ENCODE measurements at regions not wholly inside any gene's neighbourhood (a gene's known extent, or its start where the extent isn't known, plus 50 kb on each side); places are given as distances from the start of the nearest gene placed in this dataset.

DNA sequence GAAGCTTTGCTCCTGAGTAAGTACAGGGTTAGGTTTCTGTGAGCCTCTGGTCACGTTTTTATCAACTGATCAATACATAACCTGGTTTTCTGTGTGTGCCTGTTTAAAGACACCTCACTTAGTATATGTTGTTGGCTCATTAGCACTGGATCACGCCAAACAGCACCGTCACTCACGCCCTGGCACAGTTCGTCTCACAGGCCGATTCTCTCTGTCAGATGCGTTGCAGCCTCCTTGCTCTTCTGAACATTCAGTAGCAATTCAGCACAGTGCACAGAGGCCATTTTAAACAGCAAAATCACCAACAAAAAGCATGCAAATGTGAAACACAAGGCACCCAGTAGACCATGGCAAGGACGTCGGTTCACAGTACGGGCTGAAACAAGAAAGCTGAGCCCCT lies 288.5 kb downstream of the IRS2 start:
- no peaks in the 10 kb centered on the region for H3K27me3 Mint-ChIP-seq
- no peak for ATAC-seq

DNA sequence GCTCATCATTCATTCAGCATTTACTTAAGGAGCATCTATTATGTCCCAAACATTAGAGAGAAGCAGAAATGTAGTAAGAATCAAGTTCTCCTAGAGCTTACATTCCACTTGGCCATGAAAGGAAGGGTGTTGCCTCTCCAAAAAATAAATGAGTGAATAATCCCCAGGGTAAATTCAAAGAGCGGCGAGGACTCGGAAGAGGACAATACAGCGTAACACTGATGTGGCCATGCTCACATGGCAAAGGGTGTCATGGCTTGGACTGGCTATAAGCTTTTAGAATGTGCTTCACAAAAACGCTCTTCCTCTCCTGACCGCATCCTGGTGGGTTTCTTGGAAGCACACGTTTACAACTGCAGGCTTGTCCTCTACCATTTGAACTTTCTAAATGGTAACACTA lies 290.2 kb downstream of the IRS2 start:
- ATAC-seq, result no peak

More for the DNA sequence above, 288.5 kb downstream of the IRS2 start:
- Mint-ChIP-seq H3K36me3 (no peaks in the 10 kb centered on the region), H3K4me1 (no peaks in the 10 kb centered on the region), H3K9me3 (peaks cover 3% of the 10 kb centered on the region), H3K27ac (no peak overlapping the region), H3K4me3 (no peak overlapping the region)

DNA sequence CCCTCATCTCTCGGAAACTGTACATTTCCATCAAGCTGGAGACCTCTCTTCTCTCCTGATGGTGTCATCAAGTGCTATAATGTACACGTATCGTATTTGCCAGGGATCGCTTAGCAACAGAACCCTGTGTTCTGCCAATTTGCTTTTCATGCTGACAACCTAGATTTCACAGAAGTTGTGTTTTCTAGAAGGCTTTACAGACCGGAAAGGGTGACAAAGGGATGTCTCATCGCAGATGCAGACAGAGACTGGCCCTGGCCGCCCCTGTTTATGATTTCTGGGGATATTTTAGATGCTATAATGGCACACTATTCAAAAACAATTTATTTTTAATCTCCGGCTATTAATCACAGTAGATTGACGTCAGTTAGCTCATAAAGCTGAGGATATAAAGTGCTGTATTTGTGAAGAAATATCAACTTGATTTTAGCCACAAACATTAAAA lies 291.4 kb downstream of the IRS2 start:
- no peaks in the 10 kb centered on the region for H3K9me3 Mint-ChIP-seq
- H3K4me1 Mint-ChIP-seq, result no peaks in the 10 kb centered on the region
- no peaks in the 10 kb centered on the region for H3K36me3 Mint-ChIP-seq
- no peak for ATAC-seq
- H3K27ac Mint-ChIP-seq, result no peak overlapping the region
- H3K27me3 Mint-ChIP-seq, result no peaks in the 10 kb centered on the region
- H3K4me3 Mint-ChIP-seq, result no peak overlapping the region

More for the DNA sequence above, 290.2 kb downstream of the IRS2 start:
- Mint-ChIP-seq H3K27ac (no peak overlapping the region), H3K4me3 (no peak overlapping the region), H3K4me1 (no peaks in the 10 kb centered on the region), H3K9me3 (no peaks in the 10 kb centered on the region), H3K36me3 (no peaks in the 10 kb centered on the region), H3K27me3 (no peaks in the 10 kb centered on the region)

DNA sequence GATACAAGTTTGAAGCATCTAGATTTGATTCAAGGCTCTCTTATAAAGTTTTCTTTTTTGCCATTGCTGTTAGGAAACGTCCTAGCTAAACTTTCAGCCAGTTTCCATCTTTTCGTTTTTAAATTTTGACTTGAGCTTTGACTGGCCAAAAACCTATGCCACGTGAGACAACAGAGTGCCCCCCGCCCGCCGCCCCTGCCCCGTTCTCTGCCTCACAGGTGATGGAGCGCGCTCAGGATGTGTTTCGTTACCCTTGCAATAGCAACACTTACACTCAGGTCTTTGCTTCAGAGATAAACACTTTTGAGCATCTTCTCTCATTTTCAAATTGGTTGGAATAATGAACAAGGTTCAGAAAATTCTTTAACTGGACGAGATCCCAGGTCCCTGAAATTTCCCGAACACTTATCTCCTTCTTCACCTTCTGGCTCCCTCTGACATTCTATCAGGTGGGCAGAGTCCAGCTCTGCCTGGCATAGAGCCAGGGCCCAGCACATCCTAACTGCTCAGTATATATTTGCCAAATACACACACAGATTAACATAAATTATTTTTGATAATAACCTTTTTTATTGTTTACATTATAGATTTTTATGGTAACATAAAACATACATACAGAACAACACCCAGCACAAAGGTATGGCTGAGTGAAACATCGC lies 301.1 kb downstream of the IRS2 start:
- Mint-ChIP-seq H3K27ac (no peak overlapping the region), H3K36me3 (no peaks in the 10 kb centered on the region)

DNA sequence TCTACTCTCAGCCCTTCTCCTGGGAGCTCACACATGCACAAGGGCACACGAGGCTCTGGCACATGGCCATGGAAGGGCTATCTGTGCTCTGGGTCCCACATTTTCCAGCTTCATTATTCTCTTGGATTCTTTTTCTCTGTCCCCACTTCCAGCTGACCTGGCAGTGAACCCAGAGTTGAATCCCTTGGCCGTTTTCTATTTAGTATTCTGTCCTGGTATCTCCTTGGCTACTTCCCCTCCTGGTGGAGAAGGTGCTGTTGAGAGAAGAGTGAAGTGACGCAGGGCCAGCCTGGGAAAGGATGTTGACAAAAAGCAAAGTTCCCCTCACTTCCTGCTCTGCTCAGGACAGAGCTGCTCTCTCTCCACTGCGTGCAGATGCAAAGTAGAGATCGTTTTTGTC lies 303.1 kb downstream of the IRS2 start:
- Mint-ChIP-seq H3K9me3 (peaks cover 6% of the 10 kb centered on the region), H3K36me3 (no peaks in the 10 kb centered on the region), H3K4me1 (no peaks in the 10 kb centered on the region), H3K27me3 (no peaks in the 10 kb centered on the region), H3K27ac (no peak overlapping the region), H3K4me3 (no peak overlapping the region)
- ATAC-seq, result no peak

More for the DNA sequence above, 301.1 kb downstream of the IRS2 start:
- ATAC-seq, result no peak
- H3K9me3 Mint-ChIP-seq, result peaks cover 6% of the 10 kb centered on the region
- H3K27me3 Mint-ChIP-seq, result no peaks in the 10 kb centered on the region
- H3K4me1 Mint-ChIP-seq, result no peaks in the 10 kb centered on the region
- no peak overlapping the region for H3K4me3 Mint-ChIP-seq

DNA sequence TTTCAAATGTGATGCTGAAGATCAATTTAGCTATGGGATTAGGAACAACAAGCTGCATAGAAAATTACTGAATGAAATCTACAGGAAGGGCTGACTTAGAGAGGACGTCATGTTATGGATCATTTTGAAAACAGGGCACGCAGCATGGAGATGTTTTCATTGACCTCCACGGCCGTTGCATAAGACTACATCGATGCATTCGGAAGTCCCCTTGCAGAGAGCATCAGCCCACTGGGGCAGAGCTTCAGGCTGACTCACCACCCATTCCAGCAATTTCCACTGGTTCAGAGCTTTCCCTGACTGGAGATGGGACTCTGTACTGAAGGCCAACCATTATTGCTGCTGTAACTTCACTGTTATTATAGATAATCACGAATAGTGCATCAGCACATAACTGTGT lies 305.3 kb downstream of the IRS2 start:
- no peak overlapping the region for H3K27ac Mint-ChIP-seq
- no peaks in the 10 kb centered on the region for H3K36me3 Mint-ChIP-seq
- H3K27me3 Mint-ChIP-seq, result no peaks in the 10 kb centered on the region
- peaks cover 3% of the 10 kb centered on the region for H3K9me3 Mint-ChIP-seq
- no peak overlapping the region for H3K4me3 Mint-ChIP-seq
- no peaks in the 10 kb centered on the region for H3K4me1 Mint-ChIP-seq
- no peak for ATAC-seq

DNA sequence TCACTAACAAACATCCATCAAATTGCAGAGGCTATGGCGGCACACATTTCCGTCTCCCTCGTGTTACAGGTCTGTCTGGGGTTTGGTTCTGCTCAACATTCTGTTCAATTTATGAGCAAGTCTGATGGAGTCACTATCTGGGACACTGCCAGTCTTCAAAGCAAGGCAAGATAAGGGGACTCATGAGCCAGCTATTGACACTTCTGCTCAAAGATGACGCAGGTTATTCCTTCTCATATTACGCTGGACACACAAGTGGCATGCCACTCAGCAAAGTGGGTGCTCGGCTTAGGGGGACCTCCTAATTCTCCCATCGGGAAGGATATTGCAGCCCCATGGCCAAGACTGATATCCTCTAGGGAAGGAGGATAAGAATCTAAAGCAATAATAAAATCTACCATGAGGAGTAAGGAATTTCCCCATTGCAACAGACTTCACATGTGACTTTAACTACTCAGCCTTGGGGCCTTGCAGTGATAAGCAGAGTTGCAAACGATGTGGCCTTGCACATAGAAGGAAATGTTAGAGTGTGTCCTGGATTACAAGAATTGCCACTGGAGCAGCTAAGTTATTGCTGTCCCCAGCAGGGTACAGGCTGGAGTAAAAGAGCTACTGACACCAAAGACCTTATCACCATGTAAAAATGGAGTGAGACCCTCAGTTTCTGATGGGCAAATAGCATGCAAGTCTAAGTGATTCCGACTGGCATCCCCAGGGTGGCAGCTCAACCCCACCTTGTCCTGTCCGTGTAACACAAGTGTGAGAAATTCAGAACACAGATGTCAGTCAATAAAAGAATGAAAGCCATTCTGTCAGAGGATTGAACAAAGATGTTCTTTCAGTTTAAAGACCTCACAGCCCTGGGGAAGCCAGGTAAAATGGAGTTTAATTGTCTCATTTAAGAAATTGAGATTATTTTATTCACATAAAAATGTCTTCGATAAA lies 306.1 kb downstream of the IRS2 start:
- Mint-ChIP-seq H3K27me3 (no peaks in the 10 kb centered on the region), H3K36me3 (no peaks in the 10 kb centered on the region), H3K27ac (no peak overlapping the region), H3K4me1 (no peaks in the 10 kb centered on the region), H3K4me3 (no peak overlapping the region), H3K9me3 (peaks cover 3% of the 10 kb centered on the region)
- ATAC-seq, result no peak

DNA sequence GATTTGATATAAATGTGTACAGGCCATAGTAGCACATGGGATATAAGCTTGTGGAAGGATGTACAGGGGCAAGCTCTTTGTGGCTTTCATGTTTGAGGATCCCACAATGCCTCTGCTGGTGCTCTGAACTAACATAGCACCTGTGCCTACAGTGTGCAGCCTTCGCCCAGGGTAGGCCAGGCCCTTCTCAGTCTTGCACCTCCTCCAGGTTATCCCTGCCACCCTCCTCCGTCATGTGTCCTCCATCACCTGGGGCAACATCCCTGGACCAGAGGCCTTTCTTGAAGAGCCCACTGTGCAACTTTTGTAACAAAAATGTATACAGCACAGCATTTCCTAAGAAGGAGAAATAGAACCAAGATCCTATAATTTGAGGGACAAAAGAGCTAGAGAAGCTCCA lies 306.8 kb downstream of the IRS2 start:
- Mint-ChIP-seq H3K4me1 (no peaks in the 10 kb centered on the region), H3K9me3 (peaks cover 3% of the 10 kb centered on the region), H3K27ac (no peak overlapping the region), H3K36me3 (no peaks in the 10 kb centered on the region), H3K27me3 (no peaks in the 10 kb centered on the region), H3K4me3 (no peak overlapping the region)
- no peak for ATAC-seq

DNA sequence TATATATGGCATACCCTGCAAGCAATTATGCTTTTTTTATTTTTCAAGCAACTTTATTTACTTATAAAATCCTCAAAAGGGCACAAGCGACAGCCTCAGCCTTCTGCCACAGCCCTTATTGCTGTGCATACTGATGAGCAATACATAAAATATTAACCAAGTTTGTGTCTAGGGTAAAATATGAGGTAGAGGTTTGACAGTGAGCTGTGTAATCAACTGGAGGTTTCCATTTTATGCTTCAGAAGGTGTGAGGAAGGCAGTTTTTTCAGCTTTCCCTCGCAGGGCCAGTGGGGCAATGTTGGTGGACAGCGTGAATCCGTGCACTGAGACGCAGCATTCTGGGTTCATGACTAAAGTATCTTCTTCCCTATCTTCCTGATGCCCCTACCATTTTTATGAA lies 310.4 kb downstream of the IRS2 start:
- Mint-ChIP-seq H3K4me3 (no peak overlapping the region), H3K4me1 (no peaks in the 10 kb centered on the region), H3K9me3 (no peaks in the 10 kb centered on the region), H3K27ac (no peak overlapping the region), H3K36me3 (no peaks in the 10 kb centered on the region), H3K27me3 (no peaks in the 10 kb centered on the region)
- no peak for ATAC-seq

DNA sequence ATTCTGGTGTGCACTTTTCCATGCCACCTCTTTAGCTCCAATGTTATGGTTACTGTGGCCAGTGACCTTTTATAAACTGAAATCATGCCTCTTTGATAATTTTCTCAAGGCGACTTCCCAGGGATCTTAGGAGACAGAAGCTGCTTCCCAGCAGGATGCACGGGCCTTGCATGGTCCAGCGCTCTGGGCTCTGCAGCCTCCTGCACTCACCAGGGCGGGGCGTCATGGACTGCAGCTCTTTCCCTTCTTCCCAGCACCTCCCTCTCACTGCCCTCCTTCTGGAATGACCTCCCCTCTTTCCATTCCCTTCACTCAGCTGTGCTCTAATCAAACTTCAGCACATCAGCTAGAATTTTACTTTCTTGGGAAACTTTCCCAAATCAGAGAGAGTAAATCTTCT lies 318.3 kb downstream of the IRS2 start:
- no peaks in the 10 kb centered on the region for H3K4me1 Mint-ChIP-seq
- no peaks in the 10 kb centered on the region for H3K36me3 Mint-ChIP-seq
- H3K9me3 Mint-ChIP-seq, result peaks cover 7% of the 10 kb centered on the region
- H3K27ac Mint-ChIP-seq, result no peak overlapping the region
- ATAC-seq, result no peak
- no peaks in the 10 kb centered on the region for H3K27me3 Mint-ChIP-seq
- H3K4me3 Mint-ChIP-seq, result no peak overlapping the region

DNA sequence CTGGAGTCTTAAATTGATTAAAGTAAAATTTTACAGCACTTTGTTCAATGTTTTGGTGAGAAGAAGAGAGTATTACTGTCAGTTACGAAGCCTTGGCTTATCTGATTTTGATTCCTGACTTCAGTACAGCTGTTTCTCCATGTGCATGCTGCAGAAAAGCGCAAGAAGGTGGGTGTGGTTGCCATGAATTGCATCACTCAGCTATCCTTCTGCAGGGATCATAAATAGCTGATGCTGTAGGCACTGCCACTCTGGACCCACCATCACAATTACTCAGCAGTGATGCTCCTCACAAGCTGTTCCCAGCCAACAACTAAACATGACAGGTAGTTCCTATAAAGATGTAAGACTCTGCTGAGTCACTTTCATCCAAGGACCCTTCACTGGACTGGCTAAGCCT lies 321.2 kb downstream of the IRS2 start:
- Mint-ChIP-seq H3K27me3 (no peaks in the 10 kb centered on the region), H3K36me3 (no peaks in the 10 kb centered on the region), H3K4me1 (no peaks in the 10 kb centered on the region), H3K9me3 (peaks cover 12% of the 10 kb centered on the region), H3K4me3 (no peak overlapping the region), H3K27ac (no peak overlapping the region)
- no peak for ATAC-seq

DNA sequence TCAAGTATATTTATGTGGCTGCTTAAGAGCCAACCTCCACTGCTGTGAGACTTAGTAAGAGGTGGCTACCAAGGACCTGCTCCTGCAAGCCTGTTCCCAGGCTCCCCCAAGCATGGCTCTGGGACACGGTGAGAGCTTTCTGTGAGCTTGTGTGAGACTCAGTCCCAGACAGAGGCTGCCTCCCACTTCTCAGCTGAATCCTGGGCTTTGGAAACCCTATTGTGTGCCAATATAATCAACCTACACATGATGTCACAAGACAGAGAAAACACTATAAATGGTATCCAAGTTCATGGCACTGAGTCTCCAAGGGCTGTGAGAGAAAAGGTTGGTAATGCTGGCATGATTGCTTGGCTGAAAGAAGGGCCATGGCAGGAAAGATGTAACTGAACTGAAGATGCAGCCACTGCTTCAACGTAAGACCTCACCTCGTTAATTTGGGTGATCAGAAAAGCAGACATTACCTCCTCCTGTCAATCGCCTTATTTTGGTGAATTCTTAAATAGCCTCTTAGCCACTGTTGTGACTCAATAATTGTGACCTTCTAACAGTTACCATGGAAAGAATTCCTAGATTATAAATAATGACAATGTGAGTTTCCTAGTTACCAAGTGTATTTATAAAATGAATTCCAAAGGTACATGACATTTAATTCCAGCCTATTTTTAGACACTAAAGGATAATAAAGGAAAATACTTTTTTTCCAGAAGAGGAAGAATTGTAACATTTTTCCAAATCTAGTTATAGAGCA lies 332.0 kb downstream of the IRS2 start:
- Mint-ChIP-seq H3K4me1 (no peaks in the 10 kb centered on the region), H3K36me3 (no peaks in the 10 kb centered on the region)

DNA sequence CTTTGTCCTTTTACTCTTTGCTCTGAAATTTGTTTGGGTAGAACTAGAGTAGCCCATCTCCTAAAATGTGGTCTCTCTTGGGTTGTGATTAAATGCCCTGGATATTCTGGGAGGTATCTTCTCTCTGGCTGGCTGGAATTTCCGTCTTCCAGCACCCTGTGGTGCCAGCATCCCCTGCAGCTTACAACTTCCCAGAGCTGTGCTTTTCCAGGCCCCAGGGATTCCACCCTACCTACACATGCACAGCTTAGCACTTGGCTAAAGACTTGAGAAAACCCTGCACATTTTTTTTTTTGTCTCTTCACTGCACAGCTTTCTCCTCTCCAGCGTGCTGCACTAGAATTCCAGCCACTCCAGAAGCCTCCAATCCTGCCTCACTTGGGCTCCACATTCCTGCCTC lies 334.7 kb downstream of the IRS2 start:
- Mint-ChIP-seq H3K27ac (no peak overlapping the region), H3K9me3 (no peaks in the 10 kb centered on the region), H3K4me3 (no peak overlapping the region), H3K36me3 (no peaks in the 10 kb centered on the region), H3K27me3 (no peaks in the 10 kb centered on the region), H3K4me1 (no peaks in the 10 kb centered on the region)
- ATAC-seq, result no peak

More for the DNA sequence above, 332.0 kb downstream of the IRS2 start:
- no peaks in the 10 kb centered on the region for H3K9me3 Mint-ChIP-seq
- no peak overlapping the region for H3K4me3 Mint-ChIP-seq
- no peak for ATAC-seq
- no peaks in the 10 kb centered on the region for H3K27me3 Mint-ChIP-seq
- H3K27ac Mint-ChIP-seq, result no peak overlapping the region

DNA sequence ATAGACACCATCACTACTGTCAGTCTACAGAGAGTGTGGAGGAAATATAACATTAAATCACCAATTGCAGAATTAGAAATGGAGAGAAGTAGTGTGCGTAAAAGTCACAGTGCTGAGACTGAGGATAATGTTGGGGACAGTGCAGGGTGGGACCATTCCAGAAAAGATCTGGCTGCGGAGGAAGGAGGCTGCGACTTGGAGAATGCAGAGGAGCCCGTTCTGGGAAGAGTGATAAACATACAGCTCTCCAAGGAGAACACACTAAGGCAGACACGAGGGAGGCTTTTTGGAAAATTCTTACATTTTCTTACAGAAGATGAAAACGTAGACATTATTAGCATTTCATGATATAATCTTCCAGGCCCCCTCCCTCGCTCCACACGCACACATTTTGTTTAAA lies 337.8 kb downstream of the IRS2 start:
- ATAC-seq, result no peak
- peaks cover 5% of the 10 kb centered on the region for H3K9me3 Mint-ChIP-seq
- no peaks in the 10 kb centered on the region for H3K4me1 Mint-ChIP-seq
- no peaks in the 10 kb centered on the region for H3K27me3 Mint-ChIP-seq
- H3K27ac Mint-ChIP-seq, result no peak overlapping the region
- no peak overlapping the region for H3K4me3 Mint-ChIP-seq
- H3K36me3 Mint-ChIP-seq, result no peaks in the 10 kb centered on the region

DNA sequence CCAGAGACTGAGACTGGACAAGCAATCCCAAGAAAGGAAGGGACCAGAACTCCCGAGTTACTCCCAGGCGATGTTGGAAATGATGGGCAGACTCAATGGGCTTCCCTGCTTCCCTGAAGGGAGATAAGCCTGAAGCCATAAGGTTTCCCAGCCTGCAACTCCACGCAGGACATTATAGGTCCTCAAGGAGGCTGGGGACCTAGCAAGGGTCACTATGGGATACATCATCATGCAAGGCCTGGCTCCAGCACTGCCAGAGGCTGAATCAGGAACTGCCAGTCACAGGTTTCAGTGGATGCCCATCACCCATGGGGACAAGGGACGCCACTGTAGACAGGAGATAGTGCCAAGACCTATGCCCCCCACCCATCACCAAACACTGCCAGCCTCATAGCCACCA lies 338.7 kb downstream of the IRS2 start:
- ATAC-seq, result peak; percentile 43

More for the DNA sequence above, 338.7 kb downstream of the IRS2 start:
- Mint-ChIP-seq H3K27ac (no peak overlapping the region), H3K27me3 (no peaks in the 10 kb centered on the region), H3K4me1 (no peaks in the 10 kb centered on the region), H3K9me3 (peaks cover 5% of the 10 kb centered on the region), H3K36me3 (no peaks in the 10 kb centered on the region), H3K4me3 (no peak overlapping the region)

All from stimulated activated memory B cell treated with anti-CD40 and anti-IgM and Interleukin-4, amounts not matched to agents 10 μg/mL and 1 μg/mL and 100 μg/mL, for 72 hours (primary cell).